Esophagus muscularis mucosa (tissue), 3 donors: ENCODE measurements at regions not wholly inside any gene's neighbourhood (a gene's known extent, or its start where the extent isn't known, plus 50 kb on each side); places are given as distances from the start of the nearest gene placed in this dataset.

Source experiments
- EP300 ChIP-seq: sonication (generic); formaldehyde crosslinking; IDR thresholded peaks from one replicate; pipeline ENCODE4 v1.6.1; 2017; ENCODE audit warnings: antibody characterized with exemption
- TF ChIP-seq, protein P1 (sequence below), 3 experiments: fragments of 200-600 bp in 2 of 3; fragments of 450-650 bp in 1 of 3; sonication (generic) in 2 of 3; IDR thresholded peaks; one replicate each; pipeline ENCODE4 v1.5.1; 2017 to 2019; ENCODE audit warnings: antibody characterized with exemption in 3 of 3, mild to moderate bottlenecking in 2 of 3, moderate library complexity in 1 of 3

DNA sequence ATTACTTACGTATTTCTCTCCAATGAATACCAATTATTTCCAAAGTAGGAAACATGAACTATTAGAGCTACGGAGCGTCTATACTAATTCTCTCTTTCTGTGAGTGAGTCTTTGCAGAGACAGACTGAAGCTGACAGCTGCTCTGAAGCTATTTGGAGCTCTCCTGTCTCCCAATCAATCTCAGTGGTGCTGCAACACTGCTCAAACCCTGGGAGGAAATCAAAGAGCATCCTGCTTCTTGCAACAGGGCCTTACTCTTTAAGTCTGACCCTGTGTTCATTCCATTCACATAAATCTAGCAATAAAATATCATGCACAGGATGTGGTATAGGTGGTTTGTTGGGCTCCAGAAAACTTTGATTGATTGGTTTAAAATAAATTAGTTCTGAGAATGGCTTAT lies 685.7 kb upstream of the IGFBP3 start:
- TF ChIP-seq, protein P1, sequence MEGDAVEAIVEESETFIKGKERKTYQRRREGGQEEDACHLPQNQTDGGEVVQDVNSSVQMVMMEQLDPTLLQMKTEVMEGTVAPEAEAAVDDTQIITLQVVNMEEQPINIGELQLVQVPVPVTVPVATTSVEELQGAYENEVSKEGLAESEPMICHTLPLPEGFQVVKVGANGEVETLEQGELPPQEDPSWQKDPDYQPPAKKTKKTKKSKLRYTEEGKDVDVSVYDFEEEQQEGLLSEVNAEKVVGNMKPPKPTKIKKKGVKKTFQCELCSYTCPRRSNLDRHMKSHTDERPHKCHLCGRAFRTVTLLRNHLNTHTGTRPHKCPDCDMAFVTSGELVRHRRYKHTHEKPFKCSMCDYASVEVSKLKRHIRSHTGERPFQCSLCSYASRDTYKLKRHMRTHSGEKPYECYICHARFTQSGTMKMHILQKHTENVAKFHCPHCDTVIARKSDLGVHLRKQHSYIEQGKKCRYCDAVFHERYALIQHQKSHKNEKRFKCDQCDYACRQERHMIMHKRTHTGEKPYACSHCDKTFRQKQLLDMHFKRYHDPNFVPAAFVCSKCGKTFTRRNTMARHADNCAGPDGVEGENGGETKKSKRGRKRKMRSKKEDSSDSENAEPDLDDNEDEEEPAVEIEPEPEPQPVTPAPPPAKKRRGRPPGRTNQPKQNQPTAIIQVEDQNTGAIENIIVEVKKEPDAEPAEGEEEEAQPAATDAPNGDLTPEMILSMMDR (IDR thresholded peaks at IDR 0.05), result no peak
- TF ChIP-seq EP300, result no peak
